ENCODE measurements at regions not wholly inside any gene's neighbourhood (a gene's known extent, or its start where the extent isn't known, plus 50 kb on each side); places are given as distances from the start of the nearest gene placed in this dataset.

DNA sequence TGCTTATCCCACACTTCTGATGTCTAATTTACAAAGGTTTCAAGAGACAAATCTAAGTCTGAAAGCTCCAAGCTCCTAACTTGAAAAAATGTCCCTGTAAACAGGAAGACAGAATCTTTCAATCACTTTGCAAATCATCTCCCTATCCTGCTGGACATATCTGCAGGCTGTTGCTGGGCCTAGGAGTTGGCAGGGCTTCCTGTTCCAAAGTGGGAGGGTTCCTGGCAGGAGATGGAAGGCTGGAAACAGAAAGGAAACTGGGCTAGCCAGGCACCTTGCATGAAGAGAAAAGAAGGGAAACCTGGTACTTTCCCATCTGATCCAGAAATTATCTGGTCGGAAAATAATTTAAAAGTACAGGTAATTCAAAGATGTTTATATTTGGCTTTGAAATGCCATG, 227.3 kb upstream of the IL12A start:
- DNase-seq (ENCODE audit: low read depth, low spot score), result no peak

DNA sequence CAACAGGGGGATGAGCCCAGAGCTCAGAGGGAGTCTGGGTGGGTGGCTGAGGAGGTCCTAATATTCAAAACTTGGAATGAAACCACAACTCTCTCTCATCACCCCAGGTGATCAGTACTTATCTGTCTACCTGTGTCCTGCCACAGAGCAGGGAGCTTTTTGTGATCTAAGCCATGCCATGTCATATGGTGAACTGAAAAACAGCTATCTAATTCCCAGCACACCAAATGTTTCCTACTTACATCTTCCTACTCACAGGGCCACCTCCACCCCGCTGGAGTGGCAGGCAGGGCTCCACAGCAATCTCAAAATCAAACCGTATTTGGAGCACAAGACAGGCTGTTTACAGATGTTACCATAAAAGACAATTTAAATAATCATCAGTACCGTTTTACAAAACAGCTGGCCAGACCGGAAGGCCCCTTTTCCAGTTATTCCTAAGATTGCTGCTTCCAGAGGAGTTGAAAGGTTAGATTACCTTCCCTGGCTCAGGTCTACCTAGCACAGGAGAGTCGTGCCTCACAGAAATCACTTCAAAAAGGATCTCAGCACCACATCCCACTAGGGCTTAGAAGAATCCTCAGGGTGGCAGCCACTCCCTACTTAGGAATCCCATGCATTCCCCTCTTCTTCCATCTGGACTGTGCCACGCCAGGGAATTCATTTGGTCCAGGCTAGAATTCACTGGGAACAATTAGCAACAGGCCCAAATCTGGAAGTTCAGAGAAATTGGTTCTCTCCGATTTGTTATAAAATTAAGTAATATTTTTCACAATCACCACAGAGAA, 226.6 kb upstream of the IL12A start:
- no peak for DNase-seq (ENCODE audit: low read depth, low spot score)

DNA sequence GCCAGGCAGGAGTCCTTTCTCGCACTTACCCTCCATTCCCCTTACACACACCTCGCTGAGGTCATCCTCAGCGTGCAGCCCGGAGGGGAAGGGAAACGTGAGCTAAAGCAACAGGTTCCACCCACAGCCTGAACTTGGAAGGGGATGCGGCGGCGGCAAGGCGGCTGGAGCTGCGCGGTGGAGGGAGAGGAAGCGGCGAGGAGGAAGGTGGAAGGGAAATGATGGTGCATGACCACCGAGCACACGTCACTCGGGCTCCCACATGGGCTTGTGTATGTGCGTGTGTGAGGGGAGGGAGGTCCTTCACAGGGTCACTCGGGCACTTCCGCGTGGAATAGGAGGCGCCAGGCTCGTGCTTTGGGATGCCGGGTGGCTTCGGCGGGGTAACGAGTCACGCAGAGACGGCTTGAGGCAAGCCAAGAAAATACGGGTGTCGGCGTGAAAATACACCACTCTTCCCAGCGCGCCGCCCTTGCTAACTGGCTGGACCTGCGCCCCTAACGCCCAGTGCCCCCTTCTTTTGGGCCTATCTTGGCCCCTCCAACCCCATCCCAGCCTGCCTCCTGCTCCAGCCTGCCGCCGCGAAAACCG, 225.5 kb upstream of the IL12A start:
- DNase-seq (ENCODE audit: low read depth, low spot score), result peak; percentile 55

DNA sequence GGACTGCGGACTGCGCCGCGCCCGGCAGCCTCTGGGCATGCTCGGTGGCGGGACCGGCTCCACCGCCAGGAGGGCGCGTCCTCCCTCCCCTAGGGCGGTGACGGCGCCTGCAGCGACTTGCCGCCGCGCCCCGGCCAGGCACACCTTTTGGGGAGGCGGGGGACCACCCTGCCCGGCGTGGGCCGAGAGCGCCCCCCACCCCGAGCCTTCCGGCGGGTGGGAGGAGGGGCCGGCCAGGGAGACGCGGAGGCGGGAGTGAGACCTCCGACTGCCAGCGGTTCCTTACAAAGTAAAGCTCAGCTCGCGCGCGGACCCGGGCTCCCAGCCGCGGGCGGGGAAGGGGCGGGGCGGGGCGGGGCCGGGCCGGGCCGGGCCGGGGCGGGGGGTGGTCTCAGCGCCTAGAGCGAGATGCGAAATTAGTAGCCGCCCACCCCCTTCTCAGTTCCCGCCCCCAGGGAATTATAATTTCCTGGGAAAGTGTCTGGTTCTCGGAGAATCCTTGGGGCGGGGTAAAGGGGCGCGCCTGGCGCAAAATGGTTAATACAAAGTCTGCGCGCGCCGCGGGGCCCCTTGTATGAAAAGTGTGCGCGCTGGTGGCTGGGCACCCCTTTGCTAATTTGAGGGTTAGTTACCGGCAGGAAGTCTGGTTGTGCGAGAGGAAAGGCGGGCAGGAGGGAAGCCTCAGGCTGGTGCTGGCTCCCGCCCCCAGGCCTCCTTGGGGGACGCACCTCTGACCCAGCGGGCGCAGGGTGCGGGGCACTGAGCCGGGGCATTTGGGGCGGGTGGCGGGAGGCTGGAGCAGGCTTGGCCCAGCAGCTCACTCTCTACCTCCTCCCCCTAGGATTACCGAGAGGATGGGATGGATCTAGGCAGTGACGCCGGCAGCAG, 224.8 kb upstream of the IL12A start:
- DNase-seq (ENCODE audit: low read depth, low spot score), result peak; percentile 50

DNA sequence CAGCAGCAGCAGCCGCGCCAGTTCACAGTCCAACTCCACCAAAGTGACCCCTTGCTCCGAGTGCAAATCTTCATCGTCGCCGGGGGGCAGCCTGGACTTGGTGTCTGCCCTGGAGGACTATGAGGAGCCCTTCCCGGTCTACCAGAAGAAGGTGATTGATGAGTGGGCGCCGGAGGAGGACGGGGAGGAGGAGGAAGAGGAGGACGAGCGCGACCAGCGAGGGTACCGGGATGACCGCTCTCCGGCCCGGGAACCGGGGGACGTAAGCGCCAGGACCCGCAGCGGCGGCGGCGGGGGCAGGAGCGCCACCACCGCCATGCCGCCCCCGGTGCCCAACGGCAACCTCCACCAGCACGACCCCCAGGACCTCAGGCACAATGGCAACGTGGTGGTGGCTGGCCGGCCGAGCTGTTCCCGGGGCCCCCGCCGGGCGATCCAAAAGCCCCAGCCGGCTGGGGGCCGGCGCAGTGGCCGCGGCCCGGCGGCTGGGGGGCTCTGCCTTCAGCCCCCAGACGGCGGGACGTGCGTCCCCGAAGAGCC, 224.1 kb upstream of the IL12A start:
- no peak for DNase-seq (ENCODE audit: low read depth, low spot score)

DNA sequence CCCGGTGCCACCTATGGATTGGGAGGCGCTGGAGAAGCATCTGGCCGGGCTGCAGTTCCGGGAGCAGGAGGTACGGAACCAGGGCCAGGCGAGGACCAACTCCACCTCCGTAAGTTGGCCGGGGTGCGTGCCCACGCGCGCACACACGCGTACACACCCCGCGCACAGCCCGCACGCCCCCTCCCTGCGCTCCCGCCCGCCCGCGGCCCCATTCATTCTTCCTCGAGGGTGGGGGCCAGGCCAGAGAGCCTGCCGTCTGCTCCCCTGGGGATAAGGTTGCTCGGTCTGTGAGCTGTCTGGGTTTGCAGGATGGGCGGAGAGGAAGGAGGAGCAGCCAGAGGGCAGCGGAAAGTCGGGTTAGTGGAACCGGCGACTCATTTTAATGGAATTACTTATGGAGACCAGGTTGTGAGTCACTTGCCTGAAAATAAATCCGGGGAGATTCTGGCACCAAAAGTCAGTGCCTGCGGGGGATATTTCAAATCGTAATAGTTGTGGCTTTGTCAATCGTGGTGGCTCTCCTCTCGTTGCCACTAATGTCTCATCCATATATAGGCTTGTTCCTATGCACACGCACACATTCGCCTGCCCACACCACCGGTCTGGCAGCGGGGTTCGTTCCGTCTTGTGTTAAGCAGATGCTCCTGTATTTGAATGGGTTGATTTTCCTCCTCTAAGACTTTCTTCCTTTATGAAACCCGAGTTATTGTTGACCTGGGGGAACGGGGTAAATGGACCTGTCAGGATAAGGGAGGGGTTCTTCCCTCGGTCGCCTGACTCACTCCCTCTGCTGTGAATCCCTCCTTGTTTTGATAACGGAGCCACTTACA, 223.4 kb upstream of the IL12A start:
- peak; percentile 59 for DNase-seq (ENCODE audit: low read depth, low spot score)

DNA sequence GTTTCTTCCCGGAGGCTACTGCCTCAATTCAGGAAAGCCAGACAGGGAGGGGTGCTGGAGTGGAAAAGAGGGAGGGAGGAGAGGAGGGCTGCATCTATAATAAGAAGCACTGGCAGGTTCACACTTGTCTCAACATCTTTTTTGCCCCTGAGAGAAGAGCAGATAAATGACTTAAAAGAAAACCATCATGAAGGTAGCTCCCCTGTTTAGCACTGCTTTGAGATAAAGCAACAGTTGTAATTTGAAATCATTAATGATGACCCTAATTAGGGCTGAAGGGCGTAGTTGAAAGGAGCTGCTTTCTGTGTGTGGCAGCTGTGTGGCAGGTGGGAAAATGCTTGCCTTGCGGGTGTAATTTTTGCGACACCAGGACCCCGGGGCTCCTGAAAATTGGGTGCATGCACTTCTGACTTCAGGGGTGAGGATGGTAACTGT, 222.8 kb upstream of the IL12A start:
- DNase-seq (ENCODE audit: low read depth, low spot score), result no peak

DNA sequence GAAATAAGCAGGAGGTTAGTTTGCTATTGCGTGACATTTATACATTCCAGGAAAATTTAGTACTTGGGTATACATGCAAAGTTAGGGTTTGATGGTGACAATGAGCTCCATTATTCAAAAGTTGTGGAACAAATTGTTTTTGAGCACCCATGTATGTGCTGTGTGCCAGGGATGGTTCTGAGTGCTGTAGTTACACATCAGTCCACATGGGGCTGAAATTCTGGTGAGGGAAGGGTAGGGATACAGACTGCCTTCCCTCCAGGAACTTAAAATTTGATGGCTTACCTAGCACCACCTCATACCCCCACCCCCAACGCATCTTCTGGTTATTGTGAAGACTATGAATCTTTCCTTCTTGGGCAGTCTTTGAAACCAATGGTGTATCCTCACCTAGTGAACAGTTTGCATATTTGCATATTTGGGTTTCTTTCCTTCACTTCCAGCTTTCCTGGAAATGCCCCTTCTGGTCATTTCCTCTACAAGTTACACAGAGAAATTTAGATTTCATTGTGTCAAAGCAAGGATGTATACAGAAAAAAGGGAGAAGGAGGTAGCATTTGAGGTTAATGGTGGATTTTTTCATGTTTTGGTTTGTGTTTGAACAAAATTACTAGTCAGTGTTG, 222.0 kb upstream of the IL12A start:
- DNase-seq (ENCODE audit: low read depth, low spot score), result no peak

DNA sequence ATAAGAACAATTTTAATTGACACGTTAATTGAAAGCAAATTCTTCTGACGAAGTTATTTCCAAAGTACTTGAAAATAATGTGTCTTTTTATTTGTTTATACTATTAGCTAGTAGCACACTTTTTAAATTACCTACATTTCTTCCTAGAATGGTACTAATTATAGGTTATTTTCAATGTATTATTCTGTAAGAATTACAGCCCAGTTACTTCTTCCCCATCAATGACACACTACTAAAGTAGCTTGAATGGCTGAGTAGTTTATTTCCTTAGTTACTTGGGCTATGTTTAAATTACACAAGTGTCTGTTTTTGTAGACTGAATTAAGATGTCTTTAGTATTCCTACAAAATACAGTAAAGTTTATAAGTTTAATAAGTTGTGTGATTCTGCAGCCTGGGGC, 217.6 kb upstream of the IL12A start:
- DNase-seq (ENCODE audit: low read depth, low spot score), result no peak

DNA sequence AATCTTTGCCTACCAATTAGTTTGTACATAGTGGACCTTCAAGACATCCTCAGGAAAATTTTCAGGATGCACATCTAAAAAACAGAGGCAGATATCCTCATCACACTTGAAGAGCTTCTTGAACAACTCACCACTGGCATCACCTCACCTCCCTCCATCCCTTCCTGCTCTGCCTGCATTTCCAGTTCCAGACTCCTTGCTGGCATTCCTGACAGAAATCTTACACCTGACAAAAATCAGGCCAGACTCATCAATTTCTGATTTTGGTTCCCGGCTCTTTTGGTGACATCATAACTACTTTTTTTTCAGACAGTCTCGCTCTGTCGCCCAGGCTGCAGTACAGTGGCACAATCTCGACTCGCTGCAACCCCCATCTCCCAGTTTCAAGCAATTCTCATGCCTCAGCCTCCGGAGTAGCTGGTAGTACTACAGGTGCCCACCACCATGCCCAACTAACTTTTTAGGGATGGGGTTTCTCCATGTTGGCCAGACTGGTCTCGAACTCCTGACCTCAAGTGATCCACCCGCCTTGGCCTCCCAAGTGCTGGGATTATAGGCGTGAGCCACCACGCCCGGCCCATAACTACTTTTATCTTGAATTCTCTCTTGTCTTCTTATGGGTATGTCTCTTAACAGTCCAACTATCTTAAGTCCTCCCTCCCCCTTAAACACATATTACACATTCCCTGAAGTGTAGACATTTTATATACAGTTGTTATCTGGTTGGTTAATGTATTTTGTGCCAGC, 216.6 kb upstream of the IL12A start:
- DNase-seq (ENCODE audit: low read depth, low spot score), result no peak

DNA sequence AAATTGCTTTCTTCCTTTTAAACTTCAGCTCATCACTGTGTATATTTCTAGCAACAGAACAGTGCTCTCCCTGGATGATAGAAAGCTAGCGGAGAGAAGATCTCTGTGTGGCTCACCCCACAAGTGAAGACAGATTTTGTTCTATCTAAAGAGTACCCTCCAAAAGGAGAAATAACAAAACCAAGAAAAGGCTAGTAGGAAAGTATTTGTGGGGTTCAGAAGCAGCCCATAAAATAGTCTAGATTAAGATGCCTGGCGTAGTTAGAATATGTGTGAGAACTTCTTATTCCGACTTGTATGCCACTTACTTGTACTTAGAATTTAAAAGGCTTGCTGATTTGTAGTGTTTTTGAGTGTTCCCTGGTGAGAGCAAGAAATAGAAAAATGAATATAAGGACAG, 214.9 kb upstream of the IL12A start:
- DNase-seq (ENCODE audit: low read depth, low spot score), result no peak

DNA sequence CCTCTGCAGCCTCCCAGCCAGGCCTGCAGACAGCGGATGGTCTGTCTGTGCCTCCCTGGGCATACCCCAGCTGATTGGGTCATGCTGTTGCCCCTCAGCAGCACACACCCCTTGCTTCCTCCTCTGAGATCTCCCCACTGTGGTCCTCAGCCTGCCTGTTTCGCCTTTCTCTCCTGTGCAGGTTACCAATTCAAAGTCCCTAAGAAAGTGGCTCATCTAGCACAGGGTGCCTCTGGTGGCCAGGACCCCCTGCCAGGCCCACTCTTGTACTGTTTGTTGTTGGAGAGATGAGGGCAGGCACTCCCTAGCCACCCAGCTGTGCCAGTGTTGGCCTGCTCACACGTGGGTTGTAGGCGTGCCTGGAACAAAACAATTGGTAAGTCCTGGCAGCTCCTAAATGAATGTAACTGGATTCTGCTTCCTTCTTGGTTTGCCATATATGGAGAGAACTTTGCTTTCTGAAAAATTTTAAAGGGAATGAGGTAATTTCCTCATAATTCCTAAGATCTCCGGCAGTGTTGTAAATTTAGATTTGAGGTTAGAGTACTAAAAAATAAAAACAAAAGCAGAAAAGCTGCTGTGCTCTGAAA, 213.2 kb upstream of the IL12A start:
- peak; percentile 75 for DNase-seq (ENCODE audit: low read depth, low spot score)

DNA sequence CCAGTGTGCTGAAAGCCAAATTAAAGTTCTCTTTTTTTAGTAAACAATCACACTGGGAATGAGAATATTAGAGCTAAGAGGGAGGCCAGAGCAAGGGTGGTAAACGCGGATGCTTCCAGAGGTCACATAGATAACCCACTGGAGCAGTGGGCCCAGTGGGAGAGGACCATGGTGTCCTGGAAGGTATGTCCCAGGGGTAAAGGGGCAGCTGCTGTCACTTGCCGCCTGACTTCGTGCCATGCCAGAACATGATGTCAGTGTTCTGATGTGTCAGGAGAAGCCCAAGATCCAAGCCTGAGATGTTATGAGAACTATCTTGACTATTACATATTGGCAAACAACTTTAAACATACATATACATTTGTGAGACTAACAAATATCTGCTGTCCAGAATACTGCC, 211.9 kb upstream of the IL12A start:
- no peak for DNase-seq (ENCODE audit: low read depth, low spot score)

DNA sequence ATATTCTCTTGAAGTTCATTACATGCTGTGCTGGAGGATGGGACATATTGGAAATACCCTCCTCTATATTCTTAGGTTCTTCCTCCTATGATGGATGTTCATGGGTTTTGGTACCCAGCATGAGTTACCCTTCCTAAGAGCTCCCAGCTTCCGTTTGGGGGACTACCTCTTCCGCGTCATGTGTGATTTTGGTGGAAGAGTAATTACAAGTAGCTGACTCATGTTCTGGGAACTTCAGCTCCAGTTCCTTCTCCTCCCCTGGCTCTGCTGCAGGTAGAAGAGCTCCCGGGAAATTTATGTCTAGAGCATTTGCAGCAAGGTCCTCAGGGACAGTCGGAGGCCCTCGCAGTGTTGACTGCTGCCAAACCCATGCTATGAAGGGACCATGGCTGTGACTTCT, 208.8 kb upstream of the IL12A start:
- DNase-seq (ENCODE audit: low read depth, low spot score), result no peak

DNA sequence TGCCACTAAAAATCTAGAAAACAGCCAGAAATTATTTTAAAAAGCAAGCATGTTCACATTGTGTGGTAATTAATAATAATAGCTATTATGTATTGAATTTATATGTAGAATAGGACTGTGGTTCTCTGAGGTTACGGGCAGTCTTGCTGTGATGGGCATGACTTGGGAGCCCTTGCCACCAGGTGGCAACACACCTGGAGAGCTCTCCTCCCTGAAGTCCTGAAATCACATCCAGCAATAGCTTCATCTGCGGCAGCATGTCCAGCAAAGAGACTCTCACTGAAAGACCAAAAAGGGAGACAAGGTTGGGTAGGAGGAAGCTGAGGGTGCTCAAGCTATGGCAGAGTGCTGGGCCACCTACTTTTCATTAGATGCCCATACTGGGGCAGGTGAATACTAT, 206.8 kb upstream of the IL12A start:
- no peak for DNase-seq (ENCODE audit: low read depth, low spot score)

DNA sequence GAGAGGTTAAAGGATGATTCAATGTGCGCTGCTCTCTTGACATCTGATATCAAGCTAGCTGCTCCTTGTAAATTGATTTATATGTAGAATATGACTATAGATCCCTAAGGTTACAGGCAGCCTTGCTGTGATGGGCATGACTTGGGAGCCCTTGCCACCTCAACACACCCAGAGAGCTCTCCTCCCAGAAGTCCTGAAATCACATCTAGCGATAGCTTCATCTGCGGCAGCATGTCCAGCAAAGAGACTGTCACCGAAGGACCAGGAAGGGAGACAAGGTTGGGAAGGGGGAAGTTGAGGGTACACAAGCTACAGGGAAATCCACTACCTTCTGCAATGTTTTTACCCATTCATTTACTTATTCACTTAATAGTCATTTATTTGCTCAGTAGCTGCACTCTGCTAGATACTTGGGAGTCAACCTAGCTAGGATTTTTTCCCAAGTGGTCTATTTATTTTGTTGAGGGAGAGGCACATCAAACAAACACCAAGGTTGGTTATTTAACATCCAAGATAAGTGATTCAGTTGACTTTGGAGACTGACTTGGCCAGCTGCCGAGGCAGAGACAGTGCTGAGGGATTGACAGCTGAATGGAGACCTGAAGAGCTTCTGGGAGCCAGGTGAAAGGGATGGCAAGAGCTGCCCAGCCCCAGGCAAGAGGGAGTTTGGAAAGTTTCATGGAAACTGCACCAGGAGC, 205.8 kb upstream of the IL12A start:
- no peak for DNase-seq (ENCODE audit: low read depth, low spot score)

DNA sequence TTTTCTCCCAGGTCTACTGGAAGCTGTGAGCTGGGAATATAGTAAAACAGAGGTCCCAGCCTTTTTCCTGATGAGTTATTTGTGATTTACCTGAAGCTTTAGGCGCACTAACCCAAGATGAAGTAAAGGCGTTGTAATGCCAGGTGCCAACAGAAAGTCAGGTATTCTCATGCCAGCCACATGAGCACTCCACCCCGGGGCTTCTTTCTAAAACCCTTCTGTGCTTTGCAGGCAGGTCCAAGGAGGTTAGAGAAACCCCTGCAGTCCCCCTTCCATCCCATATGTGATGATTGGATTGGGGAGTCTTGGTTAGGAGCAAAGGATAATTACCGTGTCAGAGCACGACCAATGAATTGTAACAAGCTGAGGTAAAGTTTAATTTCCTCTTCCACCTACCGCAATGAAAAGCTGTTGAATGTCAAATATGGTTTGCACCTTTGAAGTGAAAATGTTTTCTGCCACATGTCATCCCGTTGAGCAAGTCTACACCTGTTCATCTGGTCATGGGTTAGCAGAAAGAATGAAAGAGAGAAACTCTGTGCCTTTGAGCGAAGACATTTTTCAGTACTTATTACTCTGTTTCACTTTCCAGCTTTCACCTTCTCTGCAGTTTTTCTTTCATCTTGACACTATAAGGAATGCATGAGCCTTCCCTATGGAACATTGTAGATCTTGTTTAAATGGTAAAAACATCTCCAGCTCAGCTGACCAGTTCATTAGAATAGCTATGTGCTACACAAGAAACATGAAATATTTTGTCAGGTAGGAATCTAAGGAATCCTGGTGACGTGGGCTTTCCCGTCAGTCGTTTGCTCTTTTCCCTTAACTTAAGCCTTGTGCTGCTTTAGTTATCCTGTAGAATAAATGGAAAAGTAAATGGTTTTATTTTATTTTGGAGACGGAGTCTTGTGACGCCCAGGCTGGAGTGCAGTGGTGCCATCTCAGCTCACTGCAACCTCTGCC, 204.6 kb upstream of the IL12A start:
- DNase-seq (ENCODE audit: low read depth, low spot score), result no peak

DNA sequence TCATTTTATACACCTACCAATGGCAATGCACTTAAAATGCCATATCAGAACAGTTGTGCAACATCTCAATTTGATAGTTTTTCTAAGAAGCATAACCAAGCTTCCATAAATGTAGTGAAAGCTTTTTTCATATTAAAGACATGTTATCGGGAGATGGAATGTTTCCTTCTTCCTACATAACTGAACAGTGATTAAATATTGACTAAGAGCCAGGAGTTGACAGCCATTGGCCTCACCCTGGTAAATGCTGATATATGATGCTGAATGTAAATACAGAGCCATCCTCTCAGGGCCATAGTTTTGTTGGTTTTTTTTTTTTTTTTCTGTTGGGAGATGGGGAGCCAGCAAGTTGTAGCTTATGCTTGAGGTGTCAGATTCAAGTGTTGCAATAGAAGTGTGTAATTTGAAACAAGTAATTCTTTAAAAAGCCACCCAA, 203.3 kb upstream of the IL12A start:
- no peak for DNase-seq (ENCODE audit: low read depth, low spot score)

All from brain pericyte (primary cell).